DMS 273 treated with DMSO at 0.1 percent for 48 hours (cell line): ENCODE measurements at regions not wholly inside any gene's neighbourhood (a gene's known extent, or its start where the extent isn't known, plus 50 kb on each side); places are given as distances from the start of the nearest gene placed in this dataset.
"Not testable (repeated sequence)": the region's sequence is repeated elsewhere in the genome, so short reads cannot be mapped to it uniquely, and the experiment has no call there.

Source experiments
- DNase-seq: peaks from one replicate; lab custom pipeline; 2025; lab: John Stamatoyannopoulos, UW

- DNase-seq: no peak
These were observed 353.0 kb upstream of the ZFHX3 start for GRCh38 chr16:73400951-73401350.

GRCh38 chr16:73399997-73400396, 352.1 kb upstream of the ZFHX3 start:
- no peak for DNase-seq

- no peak for DNase-seq
These were observed 351.6 kb upstream of the ZFHX3 start for GRCh38 chr16:73399486-73399885.

GRCh38 chr16:73398604-73399003, 350.7 kb upstream of the ZFHX3 start:
- DNase-seq: not testable (repeated sequence)

GRCh38 chr16:73396556-73396955, 348.6 kb upstream of the ZFHX3 start:
- DNase-seq: peak; percentile 46

- DNase-seq: no peak
These were observed 343.0 kb upstream of the ZFHX3 start for GRCh38 chr16:73390936-73391335.

- no peak for DNase-seq
These were observed 342.6 kb upstream of the ZFHX3 start for GRCh38 chr16:73390491-73390890.

- DNase-seq: no peak
These were observed 341.2 kb upstream of the ZFHX3 start for GRCh38 chr16:73389085-73389484.

- no peak for DNase-seq
These were observed 340.1 kb upstream of the ZFHX3 start for GRCh38 chr16:73387979-73388378.

GRCh38 chr16:73385696-73386095, 337.8 kb upstream of the ZFHX3 start:
- no peak for DNase-seq

GRCh38 chr16:73384506-73385089, 336.7 kb upstream of the ZFHX3 start:
- no peak for DNase-seq

GRCh38 chr16:73383988-73384365, 336.0 kb upstream of the ZFHX3 start:
- DNase-seq: no peak

GRCh38 chr16:73383195-73383987, 335.5 kb upstream of the ZFHX3 start:
- DNase-seq: no peak

GRCh38 chr16:73378471-73378870, 330.5 kb upstream of the ZFHX3 start:
- no peak for DNase-seq

- DNase-seq: no peak
These were observed 323.8 kb upstream of the ZFHX3 start for GRCh38 chr16:73371584-73372319.

- no peak for DNase-seq
These were observed 321.9 kb upstream of the ZFHX3 start for GRCh38 chr16:73369851-73370250.

GRCh38 chr16:73368715-73369114, 320.8 kb upstream of the ZFHX3 start:
- DNase-seq: no peak

GRCh38 chr16:73365016-73365551, 317.2 kb upstream of the ZFHX3 start:
- DNase-seq: peak; percentile 86

- no peak for DNase-seq
These were observed 316.5 kb upstream of the ZFHX3 start for GRCh38 chr16:73364413-73364812.

- no peak for DNase-seq
These were observed 313.1 kb upstream of the ZFHX3 start for GRCh38 chr16:73361061-73361460.

GRCh38 chr16:73356401-73357079, 308.6 kb upstream of the ZFHX3 start:
- no peak for DNase-seq

- no peak for DNase-seq
These were observed 308.1 kb upstream of the ZFHX3 start for GRCh38 chr16:73355981-73356380.
